Fibroblast of the aortic adventitia (primary cell): ENCODE measurements at regions not wholly inside any gene's neighbourhood (a gene's known extent, or its start where the extent isn't known, plus 50 kb on each side); places are given as distances from the start of the nearest gene placed in this dataset.

Experiments used
- DNase-seq: peaks from one replicate; pipeline ENCODE4 v3.0.0-alpha.2; 2010; ENCODE audit warnings: low read depth
- H3K4me3 ChIP-seq: 2 replicates; pipeline ENCODE4 v1.5.1; 2011; ENCODE audit warnings: low read depth, mild to moderate bottlenecking, control low read depth, low read length, moderate library complexity
- CTCF ChIP-seq: IDR thresholded peaks from 2 replicates; pipeline ENCODE4 v1.5.1; 2011; ENCODE audit warnings: mild to moderate bottlenecking, low read length, control low read depth, inconsistent platforms; ENCODE audit not compliant: insufficient read depth

DNA sequence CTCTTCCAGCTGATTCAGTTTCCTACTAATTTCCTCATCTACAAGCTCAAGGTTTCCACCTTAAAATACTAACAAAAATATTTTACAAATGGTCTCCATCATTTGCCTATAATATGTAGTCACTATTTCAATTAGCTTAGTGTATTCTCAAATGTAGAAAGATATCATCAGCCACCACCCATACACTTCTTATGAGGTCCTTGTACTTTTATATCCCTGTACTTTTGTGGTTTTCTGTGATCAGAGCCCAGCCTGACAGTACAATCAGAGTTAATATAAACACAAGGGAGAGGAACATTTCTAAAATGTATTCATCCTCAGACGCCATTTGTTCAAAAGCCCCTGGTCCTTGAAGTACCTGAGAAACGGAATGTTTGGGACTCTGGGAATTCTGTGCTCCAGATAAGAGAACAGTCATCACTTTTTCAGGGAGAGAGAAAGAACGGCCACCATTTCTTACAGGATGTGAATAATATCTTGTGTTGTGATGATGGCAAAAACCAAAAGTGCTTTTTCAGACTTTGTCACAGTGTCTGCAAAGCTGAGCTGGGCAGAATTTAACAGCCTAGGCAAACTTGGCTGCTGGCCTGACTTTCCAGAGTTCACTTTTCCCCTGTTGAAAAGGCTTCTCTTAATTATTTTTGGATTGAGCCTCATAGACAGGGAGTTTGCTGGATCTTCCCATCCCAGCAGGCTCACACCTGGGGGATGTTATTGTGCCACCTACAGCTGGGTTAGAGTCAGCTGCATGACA, 361.7 kb upstream of the ACVR2A start:
- H3K4me3 ChIP-seq: no peak overlapping the region
- no peak for TF ChIP-seq CTCF
- no peak for DNase-seq

- DNase-seq: no peak
- no peak for TF ChIP-seq CTCF
- H3K4me3 ChIP-seq: no peak overlapping the region
Observed at GRCh38 chr2:147482111-147482895, 362.5 kb upstream of the ACVR2A start.

- no peak for TF ChIP-seq CTCF
- DNase-seq: no peak
- H3K4me3 ChIP-seq: no peak overlapping the region
Observed at GRCh38 chr2:147479358-147479757, 365.5 kb upstream of the ACVR2A start.

DNA sequence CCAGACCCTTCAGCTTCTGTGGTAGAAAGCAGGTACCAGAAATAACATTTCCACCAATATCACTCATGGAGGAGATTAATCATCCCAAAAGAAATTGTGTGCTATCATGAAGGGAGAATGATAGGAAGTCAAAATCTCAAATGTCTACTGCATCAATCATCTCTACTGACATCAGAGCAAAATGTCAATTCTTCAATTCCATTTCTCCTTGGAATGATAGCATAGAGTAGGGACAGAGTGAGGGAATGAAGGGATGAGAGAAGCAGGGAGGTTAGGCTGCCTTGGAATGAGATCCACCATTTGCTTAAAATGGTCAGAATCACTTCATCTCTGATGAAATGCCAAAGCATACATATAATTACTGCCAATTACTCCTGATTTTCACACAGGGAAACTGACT, 371.8 kb upstream of the ACVR2A start:
- no peak for DNase-seq
- TF ChIP-seq CTCF: no peak
- no peak overlapping the region for H3K4me3 ChIP-seq

GRCh38 chr2:147471126-147471525, 373.7 kb upstream of the ACVR2A start:
- no peak overlapping the region for H3K4me3 ChIP-seq
- TF ChIP-seq CTCF: no peak
- DNase-seq: no peak

GRCh38 chr2:147469471-147469870, 375.4 kb upstream of the ACVR2A start:
- no peak for DNase-seq
- no peak overlapping the region for H3K4me3 ChIP-seq
- no peak for TF ChIP-seq CTCF
